ENCODE measurements at regions not wholly inside any gene's neighbourhood (a gene's known extent, or its start where the extent isn't known, plus 50 kb on each side); places are given as distances from the start of the nearest gene placed in this dataset.

- no peak for TF ChIP-seq CHD2 (IDR thresholded peaks at IDR 0.05; ENCODE audit: low read depth, low read length)
- TF ChIP-seq BMI1 (IDR thresholded peaks at IDR 0.05; ENCODE audit: low read length): no peak
Measured at GRCh38 chr13:74423434-74423833, 289.2 kb upstream of the KLF12 start.

Data from K562 (cell line).